AG08395 (cell line): ENCODE measurements at regions not wholly inside any gene's neighbourhood (a gene's known extent, or its start where the extent isn't known, plus 50 kb on each side); places are given as distances from the start of the nearest gene placed in this dataset.

Source experiments
- DNase-seq: peaks from one replicate; pipeline ENCODE4 v3.0.0; 2012; ENCODE audit warnings: mixed read lengths, low spot score

- DNase-seq = no peak
These were observed 51.5 kb downstream of the IRAG1 start for GRCh38 chr11:10641912-10642697.

GRCh38 chr11:10641177-10641911 is 52.2 kb downstream of the IRAG1 start:
- DNase-seq = no peak

GRCh38 chr11:10640308-10640707 is 53.2 kb downstream of the IRAG1 start:
- no peak for DNase-seq

GRCh38 chr11:10639350-10639749 is 54.2 kb downstream of the IRAG1 start:
- DNase-seq = no peak

- peak; percentile 44 for DNase-seq
These were observed 55.1 kb downstream of the IRAG1 start for GRCh38 chr11:10638316-10638925.

GRCh38 chr11:10637731-10638151 is 55.8 kb downstream of the IRAG1 start:
- DNase-seq = no peak

GRCh38 chr11:10634407-10634806 is 59.1 kb downstream of the IRAG1 start:
- DNase-seq = no peak

GRCh38 chr11:10633261-10633660 is 60.3 kb downstream of the IRAG1 start:
- no peak for DNase-seq

GRCh38 chr11:10632483-10632882 is 61.1 kb downstream of the IRAG1 start:
- no peak for DNase-seq

GRCh38 chr11:10631761-10632160 is 61.8 kb downstream of the IRAG1 start:
- no peak for DNase-seq

GRCh38 chr11:10629411-10630002 is 61.0 kb upstream of the LYVE1 start:
- no peak for DNase-seq

- DNase-seq = no peak
These were observed 60.2 kb upstream of the LYVE1 start for GRCh38 chr11:10628508-10629236.

- DNase-seq = no peak
These were observed 59.4 kb upstream of the LYVE1 start for GRCh38 chr11:10627816-10628215.

- no peak for DNase-seq
These were observed 58.8 kb upstream of the LYVE1 start for GRCh38 chr11:10627291-10627690.

- no peak for DNase-seq
These were observed 57.5 kb upstream of the LYVE1 start for GRCh38 chr11:10625982-10626311.

GRCh38 chr11:10625281-10625981 is 57.0 kb upstream of the LYVE1 start:
- DNase-seq = no peak

- peak; percentile 52 for DNase-seq
These were observed 55.6 kb upstream of the LYVE1 start for GRCh38 chr11:10623797-10624761.

- DNase-seq = no peak
These were observed 54.7 kb upstream of the LYVE1 start for GRCh38 chr11:10622957-10623791.

- DNase-seq = no peak
These were observed 53.6 kb upstream of the LYVE1 start for GRCh38 chr11:10622108-10622507.
